ENCODE measurements at regions not wholly inside any gene's neighbourhood (a gene's known extent, or its start where the extent isn't known, plus 50 kb on each side); places are given as distances from the start of the nearest gene placed in this dataset.

GRCh38 chr5:21168557-21168956, 1180.6 kb upstream of the CDH18 start:
- no peaks in the 10 kb centered on the region for H3K36me3 ChIP-seq
- no peaks in the 10 kb centered on the region for H3K27me3 ChIP-seq
- H3K27ac ChIP-seq: no peak overlapping the region
- TF ChIP-seq CTCF (IDR thresholded peaks at IDR 0.05) (no peak), POLR2AphosphoS5 (IDR thresholded peaks at IDR 0.05) (no peak), EP300 (IDR thresholded peaks at IDR 0.05; ENCODE audit: low read depth) (no peak)
- no peak overlapping the region for H3K4me3 ChIP-seq
- no peak for DNase-seq
- intact Hi-C loops (cut with DNase I; ENCODE audit: low total_unique reads) (no loop called here), in situ Hi-C loops (cut with MboI; ENCODE audit: low pct_ligation_motif_present in 1 of 4, low pct_unique_long_range_greater_than_20kb in 1 of 4, low sequenced_read_pairs in 3 of 4) (no loop called here)
- no peaks in the 10 kb centered on the region for H3K9me3 ChIP-seq
- 79 to 85% methylated on average over 2 of the region's 2 CpGs for WGBS, 2 donors (ENCODE audit: low coverage in 1 of 2)
- no peaks in the 10 kb centered on the region for H3K4me1 ChIP-seq

GRCh38 chr5:21165344-21165743, 1177.3 kb upstream of the CDH18 start:
- Histone ChIP-seq H3K27me3 (no peaks in the 10 kb centered on the region), H3K4me3 (no peak overlapping the region), H3K9me3 (no peaks in the 10 kb centered on the region), H3K27ac (no peak overlapping the region), H3K4me1 (no peaks in the 10 kb centered on the region), H3K36me3 (no peaks in the 10 kb centered on the region)
- 59 to 81% methylated on average over 6 of the region's 6 CpGs for WGBS, 2 donors (ENCODE audit: low coverage in 1 of 2)
- intact Hi-C loops (cut with DNase I; ENCODE audit: low total_unique reads) (no loop called here), in situ Hi-C loops (cut with MboI; ENCODE audit: low pct_ligation_motif_present in 1 of 4, low pct_unique_long_range_greater_than_20kb in 1 of 4, low sequenced_read_pairs in 3 of 4) (no loop called here)
- TF ChIP-seq CTCF (IDR thresholded peaks at IDR 0.05) (no peak), POLR2A (IDR thresholded peaks at IDR 0.05) (no peak), EP300 (IDR thresholded peaks at IDR 0.05; ENCODE audit: low read depth) (no peak)
- no peak for DNase-seq

- Histone ChIP-seq H3K27ac (no peak overlapping the region), H3K36me3 (no peaks in the 10 kb centered on the region), H3K9me3 (no peaks in the 10 kb centered on the region), H3K4me3 (no peak overlapping the region), H3K27me3 (no peaks in the 10 kb centered on the region), H3K4me1 (no peaks in the 10 kb centered on the region)
- in situ Hi-C loops (cut with MboI; ENCODE audit: low pct_ligation_motif_present in 1 of 4, low pct_unique_long_range_greater_than_20kb in 1 of 4, low sequenced_read_pairs in 3 of 4) (no loop called here), intact Hi-C loops (cut with DNase I; ENCODE audit: low total_unique reads) (no loop called here)
- DNase-seq: no peak
- TF ChIP-seq POLR2A (IDR thresholded peaks at IDR 0.05) (no peak), EP300 (IDR thresholded peaks at IDR 0.05; ENCODE audit: low read depth) (no peak), POLR2AphosphoS5 (IDR thresholded peaks at IDR 0.05) (no peak), CTCF (IDR thresholded peaks at IDR 0.05) (no peak)
- WGBS, 2 donors (ENCODE audit: low coverage in 1 of 2): 67 to 68% methylated on average over 2 to 4 of the region's 4 CpGs
Observed at GRCh38 chr5:21164425-21164824, 1176.4 kb upstream of the CDH18 start.

GRCh38 chr5:21159510-21160059, 1171.6 kb upstream of the CDH18 start:
- H3K9me3 ChIP-seq: no peaks in the 10 kb centered on the region
- no peak overlapping the region for H3K4me3 ChIP-seq
- intact Hi-C loops (cut with DNase I; ENCODE audit: low total_unique reads): no loop called here
- no peaks in the 10 kb centered on the region for H3K4me1 ChIP-seq
- WGBS, 2 donors (ENCODE audit: low coverage in 1 of 2): 81 to 90% methylated on average over 2 to 3 of the region's 3 CpGs
- H3K27me3 ChIP-seq: no peaks in the 10 kb centered on the region
- H3K36me3 ChIP-seq: no peaks in the 10 kb centered on the region
- no peak for DNase-seq
- no peak overlapping the region for H3K27ac ChIP-seq
- in situ Hi-C loops (cut with MboI; ENCODE audit: low pct_ligation_motif_present in 1 of 4, low pct_unique_long_range_greater_than_20kb in 1 of 4, low sequenced_read_pairs in 3 of 4): no loop called here
- TF ChIP-seq POLR2AphosphoS5 (IDR thresholded peaks at IDR 0.05) (no peak), EP300 (IDR thresholded peaks at IDR 0.05; ENCODE audit: low read depth) (no peak), CTCF (IDR thresholded peaks at IDR 0.05) (no peak), POLR2A (IDR thresholded peaks at IDR 0.05) (no peak)

Data from transverse colon (tissue), 4 donors.